K562 (cell line): ENCODE measurements at regions not wholly inside any gene's neighbourhood (a gene's known extent, or its start where the extent isn't known, plus 50 kb on each side); places are given as distances from the start of the nearest gene placed in this dataset.

ENCODE experiments used
- ATAC-seq: fragments of 200-7000 bp; cut with Tn5 transposase; 3 replicates; pipeline ENCODE4 v1.9.1; 2020; ENCODE audit warnings: moderate library complexity
- BruUV-seq: library from RNA; stranded (reverse); fragments of 400-500 nt; replicated peaks from 2 replicates; lab custom pipeline; 2021; lab: Mats Ljungman, UMichigan
- CTCF ChIA-PET: fragments of 300-600 bp; formaldehyde crosslinking; extraction: SDS; loops from one replicate; lab custom pipeline; 2021; ENCODE audit warnings: low intra/inter-chr PET ratio; lab: Yijun Ruan, JAX
- POLR2A ChIA-PET: fragments of 300-600, 350-650 bp; sonication (Branson Sonifier 250); formaldehyde crosslinking; extraction: SDS; loops from one replicate; lab custom pipeline; 2021; ENCODE audit warnings: antibody characterized with exemption, inconsistent platforms; lab: Yijun Ruan, JAX
- DNase-seq, 4 experiments: peaks; one replicate each; pipeline versions ENCODE4 v3.0.0 to v3.0.0-alpha.2; 2011 to 2018; ENCODE audit warnings: low spot score in 3 of 4, mixed read lengths in 3 of 4; ENCODE audit errors: extremely low read depth in 1 of 4
- FAIRE-seq: peaks from 2 replicates; lab custom pipeline; 2011; peaks lifted over from hg19 to GRCh38; lab: Jason Lieb, UNC
- H2AFZ ChIP-seq: 2 replicates; pipeline ENCODE4 v1.6.0; 2011; ENCODE audit warnings: low read depth, low read length, control low read depth, inconsistent platforms
- H3K27ac ChIP-seq: fragments of 200-600 bp; 3 replicates; pipeline ENCODE4 v1.8.0; 2011; ENCODE audit warnings: low read depth, mild to moderate bottlenecking, control low read depth, inconsistent platforms, low read length, moderate library complexity, mixed read lengths; ENCODE audit errors: extremely low read depth
- H3K27me3 ChIP-seq, 2 experiments: fragments of 300-600 bp in 1 of 2; 2 replicates in 1 of 2; 3 replicates in 1 of 2; pipeline versions ENCODE4 v1.6.0 to v1.8.0; 2011; ENCODE audit warnings: inconsistent platforms in 2 of 2, low read length in 2 of 2, mild to moderate bottlenecking in 1 of 2, mixed read lengths in 1 of 2, moderate library complexity in 1 of 2; ENCODE audit not compliant: control insufficient read depth in 2 of 2, insufficient read depth in 2 of 2
- H3K36me3 ChIP-seq: fragments of 300-600 bp; 3 replicates; pipeline ENCODE4 v1.8.0; 2011; ENCODE audit warnings: mild to moderate bottlenecking, low read length, inconsistent platforms; ENCODE audit not compliant: control insufficient read depth, insufficient read depth
- H3K4me1 ChIP-seq, 2 experiments: fragments of 200-600 bp in 1 of 2; replicated peaks in 1 of 2; 2 replicates in 1 of 2; 3 replicates in 1 of 2; pipeline versions ENCODE4 v1.5.1 to v1.8.0; 2011; ENCODE audit warnings: inconsistent platforms in 2 of 2, low read length in 2 of 2, mild to moderate bottlenecking in 1 of 2, mixed read lengths in 1 of 2, moderate library complexity in 1 of 2; ENCODE audit not compliant: control insufficient read depth in 2 of 2, insufficient read depth in 2 of 2
- H3K4me2 ChIP-seq: 2 replicates; pipeline ENCODE4 v1.6.1; 2011; ENCODE audit warnings: low read length, control low read depth, inconsistent platforms, mixed read lengths; ENCODE audit not compliant: insufficient read depth
- H3K4me3 ChIP-seq: fragments of 200-600 bp; sonication (generic), shearing (Covaris generic); 2 replicates; pipeline ENCODE4 v1.5.1; 2016; ENCODE audit warnings: control low read depth, inconsistent platforms
- H3K79me2 ChIP-seq: fragments of 200-600 bp; 3 replicates; pipeline ENCODE4 v1.8.0; 2011; ENCODE audit warnings: low read length, inconsistent platforms; ENCODE audit not compliant: control insufficient read depth, insufficient read depth
- H3K9ac ChIP-seq, 2 experiments: 2 replicates each; pipeline versions ENCODE4 v1.6.0 to v1.6.1; 2011; ENCODE audit warnings: low read depth in 2 of 2, low read length in 2 of 2, control low read depth in 1 of 2, inconsistent platforms in 1 of 2, mild to moderate bottlenecking in 1 of 2, mixed read lengths in 1 of 2; ENCODE audit not compliant: insufficient read depth in 1 of 2
- H3K9me1 ChIP-seq: one replicate; pipeline ENCODE4 v1.6.0; 2011; ENCODE audit warnings: inconsistent platforms, mild to moderate bottlenecking, low read length, moderate library complexity; ENCODE audit not compliant: control insufficient read depth, insufficient read depth
- H3K9me3 ChIP-seq: replicated peaks from 2 replicates; pipeline ENCODE4 v1.5.1; 2011; ENCODE audit warnings: low read depth, low read length, inconsistent platforms; ENCODE audit not compliant: control insufficient read depth, insufficient read depth
- H4K20me1 ChIP-seq: replicated peaks from 2 replicates; pipeline ENCODE4 v1.6.1; 2011; ENCODE audit warnings: low read length, inconsistent platforms, mixed read lengths; ENCODE audit not compliant: control insufficient read depth, insufficient read depth
- BRD9 ChIP-seq: fragments of 450-650 bp; IDR thresholded peaks from 2 replicates; pipeline ENCODE4 v1.6.1; 2018; ENCODE audit warnings: low read depth; ENCODE audit not compliant: partially characterized antibody
- CAMTA2 ChIP-seq: fragments of 250-450 bp; sonication (Bioruptor Pico); conservative IDR thresholded peaks from 2 replicates; pipeline ENCODE4 v1.5.1; 2022
- CHD4 ChIP-seq: fragments of 200-600 bp; sonication (generic); IDR thresholded peaks from 3 replicates; pipeline ENCODE4 v1.6.1; 2012; ENCODE audit warnings: low read depth, mild to moderate bottlenecking, mixed read lengths, low read length, inconsistent platforms; ENCODE audit not compliant: insufficient read depth, insufficient replicate concordance, poor library complexity, severe bottlenecking
- MIER1 ChIP-seq: fragments of 450-650 bp; IDR thresholded peaks from 2 replicates; pipeline ENCODE4 v1.6.1; 2016; ENCODE audit warnings: antibody characterized with exemption, mild to moderate bottlenecking, low read depth
- MYBL2 ChIP-seq, 2 experiments: fragments of 450-650 bp in 1 of 2; sonication (generic) in 1 of 2; formaldehyde crosslinking in 1 of 2; IDR thresholded peaks; 2 replicates each; pipeline versions ENCODE4 v1.6.1 to v1.8.1; 2017 to 2022; ENCODE audit warnings: borderline replicate concordance in 1 of 2, inconsistent platforms in 1 of 2, low read depth in 1 of 2, mild to moderate bottlenecking in 1 of 2, missing genetic modification reagents in 1 of 2, moderate library complexity in 1 of 2
- SMAD4 ChIP-seq: fragments of 250-450 bp; sonication (Bioruptor Pico); conservative IDR thresholded peaks from 2 replicates; pipeline ENCODE4 v1.8.0; 2021; ENCODE audit warnings: inconsistent platforms, mild to moderate bottlenecking, moderate library complexity
- UBTF ChIP-seq, 2 experiments: IDR thresholded peaks; 2 replicates each; pipeline ENCODE4 v1.6.1; 2012; ENCODE audit warnings: improper control_type of control experiment in 2 of 2, low read depth in 2 of 2, low read length in 2 of 2, borderline replicate concordance in 1 of 2
- WGBS: fragments of 100-300 bp; shearing (Covaris generic); methylation state at CpG from one replicate; pipeline ENCODE4 v1.1.6; 2016; ENCODE audit warnings: low coverage, mixed read lengths; ENCODE audit not compliant: insufficient coverage; ENCODE audit errors: missing lambda C conversion rate; 5-methylcytosine and 5-hydroxymethylcytosine counted together
- in situ Hi-C: fragments of 300-500 bp; cut with MboI; formaldehyde crosslinking; loops from 4 replicates; pipeline ENCODE4 v1.15.0; 2018; ENCODE audit warnings: inconsistent platforms, mixed read lengths
- intact Hi-C: fragments of 100-400 bp; cut with micrococcal nuclease; formaldehyde crosslinking; loops from 2 replicates; pipeline ENCODE4 v1.14.2; 2022
- TF ChIP-seq, protein P1 (sequence below): IDR thresholded peaks from 2 replicates; pipeline ENCODE4 v1.6.1; 2016; ENCODE audit warnings: missing genetic modification characterization, missing compliant biosample characterization

- DNase-seq: no peak
- Histone ChIP-seq H3K4me3 (no peak overlapping the region), H3K4me2 (no peak overlapping the region), H3K9ac (no peak overlapping the region), H3K79me2 (no peaks in the 10 kb centered on the region), H2AFZ (no peak overlapping the region), H3K4me1 (no peaks in the 10 kb centered on the region), H3K9me1 (no peaks in the 10 kb centered on the region), H3K36me3 (no peaks in the 10 kb centered on the region), H3K9me3 (no peaks in the 10 kb centered on the region; the same call in 1 of the 2 replicates), H3K27ac (no peak overlapping the region), H4K20me1 (no peaks in the 10 kb centered on the region), H3K27me3 (no peaks in the 10 kb centered on the region; a peak in 1 of 5 replicates)
- BruUV-seq: no TSS peak
- no peak for ATAC-seq
- intact Hi-C loops: no loop called here
- no peak for FAIRE-seq
- in situ Hi-C loops: no loop called here
- TF ChIP-seq CHD4 (no peak), MIER1 (no peak), BRD9 (no peak), CAMTA2 (CRISPR knock-in tag) (no peak), UBTF (IDR thresholded peaks at IDR 0.05; ENCODE audit: borderline replicate concordance in 1 of 2, low read depth in 2 of 2, low read length in 2 of 2) (no peak), MYBL2 (IDR thresholded peaks at IDR 0.05; ENCODE audit: low read depth) (no peak), MYBL2 (CRISPR knock-in tag; IDR thresholded peaks at IDR 0.05; ENCODE audit: borderline replicate concordance) (no peak), SMAD4 (CRISPR knock-in tag) (no peak)
- TF ChIP-seq, protein P1, sequence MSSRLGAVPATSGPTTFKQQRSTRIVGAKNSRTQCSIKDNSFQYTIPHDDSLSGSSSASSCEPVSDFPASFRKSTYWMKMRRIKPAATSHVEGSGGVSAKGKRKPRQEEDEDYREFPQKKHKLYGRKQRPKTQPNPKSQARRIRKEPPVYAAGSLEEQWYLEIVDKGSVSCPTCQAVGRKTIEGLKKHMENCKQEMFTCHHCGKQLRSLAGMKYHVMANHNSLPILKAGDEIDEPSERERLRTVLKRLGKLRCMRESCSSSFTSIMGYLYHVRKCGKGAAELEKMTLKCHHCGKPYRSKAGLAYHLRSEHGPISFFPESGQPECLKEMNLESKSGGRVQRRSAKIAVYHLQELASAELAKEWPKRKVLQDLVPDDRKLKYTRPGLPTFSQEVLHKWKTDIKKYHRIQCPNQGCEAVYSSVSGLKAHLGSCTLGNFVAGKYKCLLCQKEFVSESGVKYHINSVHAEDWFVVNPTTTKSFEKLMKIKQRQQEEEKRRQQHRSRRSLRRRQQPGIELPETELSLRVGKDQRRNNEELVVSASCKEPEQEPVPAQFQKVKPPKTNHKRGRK (tag): no peak
- WGBS: under 1% methylated on average over 8 of the region's 8 CpGs
- POLR2A ChIA-PET: no interaction called here
- CTCF ChIA-PET: no interaction called here
Observed at GRCh38 chr1:5342172-5342571, 650.1 kb downstream of the NPHP4 start.
